ENCODE measurements at regions not wholly inside any gene's neighbourhood (a gene's known extent, or its start where the extent isn't known, plus 50 kb on each side); places are given as distances from the start of the nearest gene placed in this dataset.

GRCh38 chr2:49298230-49298629 is 143.9 kb upstream of the FSHR start:
- no peak for DNase-seq

GRCh38 chr2:49296107-49296867 is 142.0 kb upstream of the FSHR start:
- DNase-seq: no peak

GRCh38 chr2:49294225-49294624 is 139.9 kb upstream of the FSHR start:
- DNase-seq: no peak

GRCh38 chr2:49291619-49292018 is 137.3 kb upstream of the FSHR start:
- DNase-seq: no peak

GRCh38 chr2:49289711-49290110 is 135.4 kb upstream of the FSHR start:
- no peak for DNase-seq

GRCh38 chr2:49288902-49289700 is 134.8 kb upstream of the FSHR start:
- no peak for DNase-seq

GRCh38 chr2:49288113-49288705 is 133.9 kb upstream of the FSHR start:
- DNase-seq: no peak

GRCh38 chr2:49286726-49287125 is 132.4 kb upstream of the FSHR start:
- no peak for DNase-seq

- DNase-seq: no peak
Measured at GRCh38 chr2:49286045-49286444, 131.7 kb upstream of the FSHR start.

- DNase-seq: no peak
Measured at GRCh38 chr2:49278561-49278960, 124.2 kb upstream of the FSHR start.

- DNase-seq: no peak
Measured at GRCh38 chr2:49278141-49278540, 123.8 kb upstream of the FSHR start.

- DNase-seq: no peak
Measured at GRCh38 chr2:49271060-49271606, 116.8 kb upstream of the FSHR start.

- DNase-seq: no peak
Measured at GRCh38 chr2:49270091-49270490, 115.8 kb upstream of the FSHR start.

GRCh38 chr2:49265471-49265870 is 111.2 kb upstream of the FSHR start:
- DNase-seq: no peak

GRCh38 chr2:49262801-49263560 is 108.7 kb upstream of the FSHR start:
- DNase-seq: no peak

- DNase-seq: no peak
Measured at GRCh38 chr2:49261781-49262180, 107.5 kb upstream of the FSHR start.

- DNase-seq: no peak
Measured at GRCh38 chr2:49260979-49261538, 106.7 kb upstream of the FSHR start.

- no peak for DNase-seq
Measured at GRCh38 chr2:49259926-49260325, 105.6 kb upstream of the FSHR start.

GRCh38 chr2:49255409-49255971 is 101.2 kb upstream of the FSHR start:
- no peak for DNase-seq

- DNase-seq: no peak
Measured at GRCh38 chr2:49254401-49254800, 100.1 kb upstream of the FSHR start.

- DNase-seq: no peak
Measured at GRCh38 chr2:49251766-49252165, 97.5 kb upstream of the FSHR start.

GRCh38 chr2:49251251-49251650 is 96.9 kb upstream of the FSHR start:
- no peak for DNase-seq
